ENCODE measurements at regions not wholly inside any gene's neighbourhood (a gene's known extent, or its start where the extent isn't known, plus 50 kb on each side); places are given as distances from the start of the nearest gene placed in this dataset.
A peak's percentile ranks its signal among the peaks of the same experiment; 100 is the strongest.

DNA sequence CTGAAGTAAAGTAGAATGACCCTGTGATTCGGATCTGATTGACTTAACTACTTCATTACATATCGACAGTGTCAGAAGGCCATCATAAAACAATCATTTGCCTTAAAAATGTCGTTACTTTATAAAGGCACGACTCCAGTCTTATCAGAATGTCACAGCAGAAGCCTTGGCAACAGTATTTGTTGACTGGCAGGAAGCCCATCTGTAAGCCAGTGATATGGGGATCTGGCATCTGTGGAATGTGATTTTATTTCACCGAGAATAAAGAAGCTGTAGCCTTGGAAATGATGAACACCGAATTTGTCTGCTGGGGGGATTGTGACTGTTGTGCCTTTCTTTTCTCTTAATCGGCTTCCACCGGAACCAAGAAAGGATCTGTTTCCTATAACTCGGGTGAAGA lies 362.5 kb downstream of the TDRD3 start:
- no peaks in the 10 kb centered on the region for H3K27me3 Mint-ChIP-seq (ENCODE audit: unreplicated experiment)
- no peaks in the 10 kb centered on the region for H3K36me3 Mint-ChIP-seq (ENCODE audit: insufficient read depth, unreplicated experiment)
- TF ChIP-seq, protein P1, sequence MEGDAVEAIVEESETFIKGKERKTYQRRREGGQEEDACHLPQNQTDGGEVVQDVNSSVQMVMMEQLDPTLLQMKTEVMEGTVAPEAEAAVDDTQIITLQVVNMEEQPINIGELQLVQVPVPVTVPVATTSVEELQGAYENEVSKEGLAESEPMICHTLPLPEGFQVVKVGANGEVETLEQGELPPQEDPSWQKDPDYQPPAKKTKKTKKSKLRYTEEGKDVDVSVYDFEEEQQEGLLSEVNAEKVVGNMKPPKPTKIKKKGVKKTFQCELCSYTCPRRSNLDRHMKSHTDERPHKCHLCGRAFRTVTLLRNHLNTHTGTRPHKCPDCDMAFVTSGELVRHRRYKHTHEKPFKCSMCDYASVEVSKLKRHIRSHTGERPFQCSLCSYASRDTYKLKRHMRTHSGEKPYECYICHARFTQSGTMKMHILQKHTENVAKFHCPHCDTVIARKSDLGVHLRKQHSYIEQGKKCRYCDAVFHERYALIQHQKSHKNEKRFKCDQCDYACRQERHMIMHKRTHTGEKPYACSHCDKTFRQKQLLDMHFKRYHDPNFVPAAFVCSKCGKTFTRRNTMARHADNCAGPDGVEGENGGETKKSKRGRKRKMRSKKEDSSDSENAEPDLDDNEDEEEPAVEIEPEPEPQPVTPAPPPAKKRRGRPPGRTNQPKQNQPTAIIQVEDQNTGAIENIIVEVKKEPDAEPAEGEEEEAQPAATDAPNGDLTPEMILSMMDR (IDR thresholded peaks at IDR 0.05; ENCODE audit: unreplicated experiment), result no peak
- H3K9me3 Mint-ChIP-seq (ENCODE audit: low read depth, unreplicated experiment), result no peaks in the 10 kb centered on the region
- H3K4me1 Mint-ChIP-seq (ENCODE audit: low read depth, unreplicated experiment), result no peaks in the 10 kb centered on the region
- no TSS peak for BruUV-seq (replicated peaks)
- intact Hi-C loops (cut with micrococcal nuclease; ENCODE audit: unreplicated experiment), result no loop called here
- no peak overlapping the region for H3K27ac Mint-ChIP-seq (ENCODE audit: unreplicated experiment)
- no peak overlapping the region for H3K4me3 Mint-ChIP-seq (ENCODE audit: low read depth, unreplicated experiment)
- peak; percentile 5 for DNase-seq
- CTCF ChIA-PET, result interaction anchor here (0.6 kb wide), 1 partner anchor 1190 kb away, joined by 3 read pairs; no protein-coding TSS in a partner anchor

DNA sequence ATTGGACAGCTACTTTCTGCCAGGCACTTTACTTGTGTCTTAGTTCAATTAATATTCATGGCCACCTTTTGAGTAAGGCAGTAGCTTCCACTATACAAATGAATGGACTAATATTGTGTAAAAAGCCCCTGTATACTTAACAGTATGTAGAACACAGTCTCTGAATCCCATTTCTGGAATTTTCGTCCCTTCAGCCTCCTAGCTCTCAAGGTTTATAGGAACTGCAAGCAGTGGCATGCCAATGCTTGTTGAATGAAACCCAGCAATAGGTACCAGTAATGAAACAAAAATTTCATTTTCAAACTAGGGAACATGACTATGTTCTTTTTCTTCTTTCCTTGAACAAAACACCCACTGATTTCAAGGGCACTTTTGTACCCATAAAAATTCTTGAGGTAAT lies 361.6 kb downstream of the TDRD3 start:
- CTCF ChIA-PET, result no interaction called here
- intact Hi-C loops (cut with micrococcal nuclease; ENCODE audit: unreplicated experiment), result no loop called here
- H3K9me3 Mint-ChIP-seq (ENCODE audit: low read depth, unreplicated experiment), result no peaks in the 10 kb centered on the region
- BruUV-seq (replicated peaks), result no TSS peak
- H3K36me3 Mint-ChIP-seq (ENCODE audit: insufficient read depth, unreplicated experiment), result no peaks in the 10 kb centered on the region
- TF ChIP-seq, protein P1 (IDR thresholded peaks at IDR 0.05; ENCODE audit: unreplicated experiment), result no peak
- no peak for DNase-seq
- H3K27me3 Mint-ChIP-seq (ENCODE audit: unreplicated experiment), result no peaks in the 10 kb centered on the region
- no peaks in the 10 kb centered on the region for H3K4me1 Mint-ChIP-seq (ENCODE audit: low read depth, unreplicated experiment)
- H3K27ac Mint-ChIP-seq (ENCODE audit: unreplicated experiment), result no peak overlapping the region
- H3K4me3 Mint-ChIP-seq (ENCODE audit: low read depth, unreplicated experiment), result no peak overlapping the region

DNA sequence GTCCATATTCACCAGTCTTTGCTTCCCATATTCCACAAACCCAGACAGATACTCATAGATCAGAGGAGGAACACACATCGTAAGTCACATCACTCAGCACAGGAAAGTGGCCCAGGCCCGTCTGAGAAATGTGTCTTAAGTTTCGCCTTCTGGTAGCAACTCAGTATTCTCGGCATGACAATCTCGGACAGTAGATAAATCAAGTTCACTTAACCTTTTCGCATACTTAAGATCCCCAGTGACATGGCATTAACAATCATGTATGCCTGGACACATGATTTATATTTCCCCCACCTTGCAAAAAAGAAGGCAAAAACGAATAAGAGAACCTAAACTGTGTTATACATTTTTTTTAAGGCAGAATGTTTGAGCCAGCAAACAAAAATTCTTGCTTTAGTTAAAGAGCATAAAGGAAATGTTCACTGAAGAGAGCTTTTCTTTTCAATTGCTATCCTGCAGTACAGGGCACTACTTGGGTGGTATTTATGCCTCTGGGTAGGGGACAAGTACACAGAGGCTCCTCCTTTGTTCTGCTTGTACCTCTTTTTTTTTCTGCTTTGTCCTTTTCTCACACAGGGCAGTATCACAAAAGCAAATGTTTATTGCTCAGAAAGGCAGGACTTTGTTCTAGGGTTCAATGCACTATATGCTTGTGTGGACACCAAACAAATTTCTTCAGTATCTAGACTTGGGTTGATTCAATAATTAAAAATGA lies 360.6 kb downstream of the TDRD3 start:
- H3K9me3 Mint-ChIP-seq (ENCODE audit: low read depth, unreplicated experiment), result no peaks in the 10 kb centered on the region
- intact Hi-C loops (cut with micrococcal nuclease; ENCODE audit: unreplicated experiment), result no loop called here
- no peaks in the 10 kb centered on the region for H3K27me3 Mint-ChIP-seq (ENCODE audit: unreplicated experiment)
- H3K36me3 Mint-ChIP-seq (ENCODE audit: insufficient read depth, unreplicated experiment), result no peaks in the 10 kb centered on the region
- CTCF ChIA-PET, result no interaction called here
- DNase-seq, result no peak
- TF ChIP-seq, protein P1 (IDR thresholded peaks at IDR 0.05; ENCODE audit: unreplicated experiment), result no peak
- no peak overlapping the region for H3K4me3 Mint-ChIP-seq (ENCODE audit: low read depth, unreplicated experiment)
- H3K27ac Mint-ChIP-seq (ENCODE audit: unreplicated experiment), result no peak overlapping the region
- BruUV-seq (replicated peaks), result no TSS peak
- H3K4me1 Mint-ChIP-seq (ENCODE audit: low read depth, unreplicated experiment), result no peaks in the 10 kb centered on the region

DNA sequence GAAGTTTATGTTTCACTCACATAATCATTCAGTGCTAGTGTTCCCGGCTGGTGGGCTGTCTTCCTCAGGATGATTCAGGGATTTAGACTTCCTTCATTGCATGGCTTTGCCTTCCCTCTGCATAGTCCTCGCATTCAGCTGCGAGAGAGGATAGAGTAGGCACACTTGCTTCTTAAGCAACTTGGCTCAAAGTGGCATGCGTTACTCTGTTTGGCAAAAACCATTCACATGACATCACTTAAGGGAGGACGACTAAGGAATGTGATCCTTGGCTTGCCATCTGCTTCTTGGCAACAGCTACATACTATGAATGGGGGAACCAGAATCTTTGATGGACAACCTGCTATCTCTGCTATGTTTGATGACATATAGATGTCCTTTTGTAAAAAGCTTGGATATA lies 359.3 kb downstream of the TDRD3 start:
- Mint-ChIP-seq H3K36me3 (ENCODE audit: insufficient read depth, unreplicated experiment) (no peaks in the 10 kb centered on the region), H3K4me1 (ENCODE audit: low read depth, unreplicated experiment) (no peaks in the 10 kb centered on the region), H3K27ac (ENCODE audit: unreplicated experiment) (no peak overlapping the region), H3K4me3 (ENCODE audit: low read depth, unreplicated experiment) (no peak overlapping the region), H3K27me3 (ENCODE audit: unreplicated experiment) (no peaks in the 10 kb centered on the region), H3K9me3 (ENCODE audit: low read depth, unreplicated experiment) (no peaks in the 10 kb centered on the region)
- CTCF ChIA-PET, result no interaction called here
- BruUV-seq (replicated peaks), result no TSS peak
- TF ChIP-seq, protein P1 (IDR thresholded peaks at IDR 0.05; ENCODE audit: unreplicated experiment), result no peak
- DNase-seq, result no peak
- intact Hi-C loops (cut with micrococcal nuclease; ENCODE audit: unreplicated experiment), result no loop called here

Data from Calu3 (cell line).